HG02970 (cell line): ENCODE measurements at regions not wholly inside any gene's neighbourhood (a gene's known extent, or its start where the extent isn't known, plus 50 kb on each side); places are given as distances from the start of the nearest gene placed in this dataset.
A peak's percentile ranks its signal among the peaks of the same experiment; 100 is the strongest.
"Not testable (repeated sequence)": the region's sequence is repeated elsewhere in the genome, so short reads cannot be mapped to it uniquely, and the experiment has no call there.

ENCODE experiments used
- ATAC-seq: cut with Tn5 transposase; IDR thresholded peaks from one replicate; pipeline ENCODE4 v1.9.1; 2021; ENCODE audit warnings: mild to moderate bottlenecking, moderate library complexity, moderate number of reproducible peaks; ENCODE audit not compliant: unreplicated experiment, low FRiP score

DNA sequence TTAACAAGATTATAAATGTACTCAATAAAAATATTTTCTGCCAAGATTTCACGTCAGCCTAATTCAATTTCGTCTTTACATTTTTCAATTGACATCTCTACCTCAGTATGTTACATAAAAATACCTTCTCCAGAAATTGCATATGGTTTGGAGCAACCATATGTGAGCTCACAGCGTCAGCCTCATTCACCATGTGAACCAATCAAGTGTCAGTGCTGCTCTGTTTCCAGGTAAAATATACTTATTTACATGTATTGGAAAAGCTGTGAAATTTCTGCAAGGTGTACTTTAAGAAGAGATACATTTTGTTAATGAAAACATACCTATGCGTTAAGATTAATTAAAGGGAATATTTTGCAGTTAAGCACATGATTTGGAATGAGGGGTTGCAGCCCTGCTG is 110.7 kb upstream of the PRSS1 start:
- no peak for ATAC-seq

DNA sequence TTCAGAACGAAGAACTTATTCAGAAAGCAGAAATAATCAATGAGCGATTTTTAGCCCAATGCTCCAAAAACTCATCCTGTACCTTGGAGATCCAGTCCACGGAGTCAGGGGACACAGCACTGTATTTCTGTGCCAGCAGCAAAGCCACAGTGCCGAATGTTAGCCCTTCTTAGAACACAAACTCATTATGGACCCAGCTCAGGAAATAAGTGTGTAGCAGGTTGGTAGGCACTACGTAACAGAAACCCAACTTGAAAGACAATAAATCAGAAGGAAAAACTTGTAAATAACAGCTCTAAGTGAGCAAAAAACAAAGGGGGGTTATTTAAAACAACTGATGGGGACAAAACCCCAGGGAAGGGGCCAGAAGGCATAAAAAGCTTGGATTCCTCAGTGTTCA is 112.0 kb upstream of the PRSS1 start:
- ATAC-seq = no peak

DNA sequence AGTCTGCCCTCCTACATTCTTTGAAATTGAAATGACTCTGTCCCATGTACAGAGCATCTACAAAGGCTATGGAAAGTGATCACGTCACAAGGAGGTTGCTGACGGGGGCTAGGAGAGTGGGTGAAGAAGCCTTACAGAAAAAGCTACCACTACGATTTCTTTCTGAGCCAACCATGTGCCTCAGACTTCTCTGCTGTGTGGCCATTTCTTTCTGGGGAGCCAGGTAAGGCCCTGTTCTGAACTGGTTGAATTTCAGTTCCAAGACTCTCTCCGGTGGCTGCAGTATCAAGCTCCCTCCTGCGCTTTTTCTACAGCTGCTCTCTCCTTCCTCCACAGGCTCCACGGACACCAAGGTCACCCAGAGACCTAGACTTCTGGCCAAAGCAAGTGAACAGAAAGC is 112.5 kb upstream of the PRSS1 start:
- ATAC-seq = no peak

DNA sequence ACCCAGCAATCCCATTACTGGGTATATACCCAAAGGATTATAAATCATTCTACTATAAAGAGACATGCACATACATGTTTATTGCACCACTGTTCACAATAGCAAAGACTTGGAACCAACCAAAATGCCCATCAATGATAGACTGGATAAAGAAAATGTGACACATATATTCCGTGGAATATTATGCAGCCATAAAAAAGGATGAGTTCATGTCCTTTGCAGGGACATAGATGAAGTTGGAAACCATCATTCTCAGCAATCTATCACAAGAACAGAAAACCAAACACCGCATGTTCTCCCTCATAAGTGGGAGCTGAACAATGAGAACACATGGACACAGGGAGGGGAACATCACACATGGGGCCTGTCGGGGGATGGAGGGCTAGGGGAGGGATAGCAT is 113.2 kb upstream of the PRSS1 start:
- not testable (repeated sequence) for ATAC-seq

DNA sequence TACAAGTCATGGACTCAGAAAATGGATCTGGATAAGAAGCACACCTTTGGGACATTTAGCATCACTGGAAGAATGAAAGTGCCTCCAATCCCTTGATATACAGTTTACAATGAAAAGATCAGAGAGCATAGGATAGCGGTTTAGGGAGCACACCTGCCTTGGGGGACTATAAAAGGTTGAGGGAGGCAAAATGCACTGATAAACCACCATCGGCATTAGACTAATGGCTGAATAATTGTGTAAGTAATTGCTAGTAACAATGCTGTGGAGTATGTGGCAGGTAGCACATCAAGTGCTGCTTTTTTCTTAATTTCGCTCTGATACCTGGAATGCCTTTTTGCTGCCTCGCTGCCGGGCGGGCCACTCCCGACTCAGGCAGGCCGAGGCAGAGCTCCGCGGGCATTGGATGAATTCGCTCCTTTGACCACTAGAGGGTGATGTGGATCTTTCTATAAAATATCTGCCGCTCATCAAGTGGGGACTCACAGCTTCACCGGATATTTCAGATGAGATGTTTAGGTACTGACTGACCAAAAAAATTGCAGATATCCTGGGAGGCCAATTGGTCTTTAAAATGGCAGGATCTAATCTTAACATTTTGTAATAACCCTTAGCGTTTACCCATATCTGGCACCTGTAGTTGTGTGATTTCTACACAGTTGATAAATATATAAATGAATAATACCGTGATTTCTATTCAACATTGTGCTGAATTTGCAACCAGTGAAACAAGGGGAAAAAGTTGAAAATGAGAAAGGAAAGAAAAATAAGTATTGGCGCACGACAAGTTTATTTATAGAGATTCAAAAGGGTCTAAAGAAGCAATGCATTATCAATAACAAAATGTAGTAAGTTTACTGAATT is 116.8 kb upstream of the PRSS1 start:
- peak; percentile 75 for ATAC-seq

DNA sequence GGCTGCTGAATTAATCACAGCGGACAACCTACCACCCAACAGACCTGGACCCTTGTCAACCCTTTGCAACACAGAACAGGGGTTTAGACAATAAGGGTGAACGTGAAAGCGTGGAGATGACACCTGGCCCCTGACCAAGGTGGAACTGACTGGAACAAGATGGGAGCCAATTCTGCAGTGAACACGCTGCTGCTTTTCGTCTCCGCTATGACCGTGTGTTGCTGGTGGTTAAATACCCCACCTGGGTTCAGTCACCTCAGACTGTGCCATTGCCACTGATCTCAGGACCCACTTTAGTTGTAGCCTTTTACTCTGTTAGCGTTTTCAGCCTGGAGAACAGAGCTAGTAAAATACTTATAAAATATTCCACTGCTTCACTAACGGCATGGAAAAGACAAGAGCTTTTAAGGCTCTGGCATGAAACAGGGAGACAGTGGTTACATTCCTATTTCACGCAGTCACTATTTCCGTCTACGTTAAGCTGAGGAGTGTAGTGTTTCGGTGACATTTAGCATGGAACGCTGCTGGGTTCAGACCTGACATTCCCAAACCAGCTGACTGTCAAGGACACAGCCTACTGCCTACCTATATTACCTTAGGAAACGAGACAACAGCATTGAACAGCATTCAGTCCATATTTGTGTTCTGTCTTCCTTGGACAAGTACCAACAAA is 119.5 kb upstream of the PRSS1 start:
- no peak for ATAC-seq

DNA sequence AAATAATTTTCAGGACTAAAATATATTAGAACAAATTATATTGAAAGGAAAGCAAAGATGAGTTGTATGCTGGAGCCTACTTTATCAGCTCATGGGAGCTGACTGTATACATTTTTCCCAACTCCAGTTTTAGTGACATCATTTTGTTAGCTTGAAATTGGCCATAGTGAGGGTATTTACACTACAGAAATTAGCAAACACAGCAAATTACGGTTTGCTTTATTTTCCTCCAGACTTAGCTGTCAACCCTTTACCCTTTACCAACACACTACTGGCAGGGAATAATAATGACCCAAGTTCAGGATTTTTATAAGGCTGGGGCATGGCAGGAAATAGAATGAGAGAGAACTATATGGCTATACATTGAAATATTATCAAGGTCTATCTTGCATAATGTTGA is 120.3 kb upstream of the PRSS1 start:
- no peak for ATAC-seq

DNA sequence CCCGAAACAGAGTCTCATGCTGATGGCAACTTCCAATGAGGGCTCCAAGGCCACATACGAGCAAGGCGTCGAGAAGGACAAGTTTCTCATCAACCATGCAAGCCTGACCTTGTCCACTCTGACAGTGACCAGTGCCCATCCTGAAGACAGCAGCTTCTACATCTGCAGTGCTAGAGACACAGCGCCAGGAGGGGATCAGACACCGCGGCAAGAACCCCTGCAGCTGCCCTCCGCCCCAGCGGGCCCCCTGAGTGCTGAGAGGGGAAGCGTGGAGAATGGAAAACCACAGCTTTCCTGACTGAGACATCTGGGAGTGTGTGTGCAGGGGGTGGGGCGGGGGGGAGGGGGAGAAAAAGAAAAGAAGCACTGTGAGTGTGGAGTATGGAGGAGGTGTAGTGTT is 122.0 kb upstream of the PRSS1 start:
- not testable (repeated sequence) for ATAC-seq

DNA sequence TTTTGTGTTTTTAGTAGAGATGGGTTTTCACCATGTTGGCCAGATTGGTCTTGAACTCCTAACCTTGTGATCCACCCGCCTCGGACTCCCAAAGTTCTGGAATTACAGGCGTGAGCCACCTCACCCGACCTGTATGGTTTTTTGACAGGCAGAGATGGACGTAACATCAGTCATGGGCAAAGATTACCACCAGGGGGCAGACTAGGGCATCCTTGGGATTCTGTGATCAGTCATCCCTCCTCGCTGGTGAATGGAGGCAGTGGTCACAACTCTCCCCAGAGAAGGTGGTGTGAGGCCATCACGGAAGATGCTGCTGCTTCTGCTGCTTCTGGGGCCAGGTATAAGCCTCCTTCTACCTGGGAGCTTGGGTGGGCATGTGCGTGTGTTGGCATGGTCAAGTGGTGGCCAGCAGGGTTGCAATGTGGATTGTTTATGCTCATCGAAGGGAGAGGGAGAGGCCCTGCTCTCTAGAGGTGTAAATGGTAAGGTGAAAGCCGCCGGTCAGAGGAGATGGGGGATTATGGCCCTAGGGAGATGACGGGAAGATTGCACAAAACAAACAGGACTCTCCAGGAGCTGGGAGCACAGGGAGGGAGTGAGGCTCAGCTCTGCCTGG is 122.7 kb upstream of the PRSS1 start:
- peak; percentile 66 for ATAC-seq

DNA sequence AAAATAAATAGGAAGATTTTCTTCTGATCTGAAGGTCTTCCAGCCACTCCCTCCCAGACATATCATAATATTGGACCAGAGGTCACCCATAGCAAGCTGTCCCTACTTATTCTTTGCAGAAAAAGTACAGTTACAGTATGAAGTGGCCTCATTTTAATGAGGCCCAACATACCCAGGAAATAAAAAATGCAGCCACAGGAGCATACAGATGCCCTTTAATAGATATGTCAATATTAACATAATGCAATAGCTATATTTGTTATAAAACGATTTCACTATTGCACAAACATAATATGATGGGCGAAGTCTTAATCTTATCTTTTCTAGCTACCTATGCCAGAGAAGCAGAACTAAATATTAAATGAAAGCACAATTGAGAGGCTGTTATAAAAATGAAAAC is 124.1 kb upstream of the PRSS1 start:
- ATAC-seq = not testable (repeated sequence)

DNA sequence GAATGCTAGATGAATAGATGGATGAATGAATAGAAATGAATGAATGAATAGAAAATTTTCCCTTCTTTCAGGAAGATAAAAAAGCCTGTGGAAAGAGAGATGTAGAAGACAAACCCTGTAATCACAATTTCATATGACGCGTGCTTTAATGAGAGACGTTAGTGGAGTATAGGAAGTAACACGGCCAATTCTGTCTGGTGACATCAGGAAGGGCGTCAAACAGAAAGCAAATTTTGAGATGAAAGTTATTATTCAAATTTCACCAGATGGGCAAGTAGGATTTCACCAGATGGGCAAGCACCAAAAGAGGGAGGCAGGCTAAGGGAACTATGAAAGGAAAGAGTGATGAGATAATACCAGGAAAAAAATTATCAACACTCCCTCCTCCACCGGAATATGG is 128.9 kb upstream of the PRSS1 start:
- no peak for ATAC-seq

DNA sequence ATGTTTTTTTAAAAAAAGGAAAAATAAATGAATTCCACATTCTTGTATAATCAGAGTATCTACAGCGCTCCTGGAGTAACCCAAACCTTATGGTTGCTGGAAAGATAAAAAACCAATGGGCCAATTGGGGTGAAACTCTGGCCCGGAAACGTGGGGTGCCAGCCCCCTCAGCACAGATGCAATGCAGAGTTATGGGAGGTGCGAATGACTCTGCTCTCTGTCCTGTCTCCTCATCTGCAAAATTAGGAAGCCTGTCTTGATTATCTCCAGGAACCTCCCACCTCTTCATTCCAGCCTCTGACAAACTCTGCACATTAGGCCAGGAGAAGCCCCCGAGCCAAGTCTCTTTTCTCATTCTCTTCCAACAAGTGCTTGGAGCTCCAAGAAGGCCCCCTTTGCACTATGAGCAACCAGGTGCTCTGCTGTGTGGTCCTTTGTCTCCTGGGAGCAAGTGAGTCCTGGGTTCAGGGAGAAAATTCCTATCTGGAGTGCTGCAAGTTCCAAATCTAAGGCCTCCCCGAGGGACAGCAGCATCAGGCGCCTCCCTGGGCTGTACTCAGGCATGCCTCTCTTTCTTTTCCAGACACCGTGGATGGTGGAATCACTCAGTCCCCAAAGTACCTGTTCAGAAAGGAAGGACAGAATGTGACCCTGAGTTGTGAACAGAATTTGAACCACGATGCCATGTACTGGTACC is 130.5 kb upstream of the PRSS1 start:
- ATAC-seq = no peak

DNA sequence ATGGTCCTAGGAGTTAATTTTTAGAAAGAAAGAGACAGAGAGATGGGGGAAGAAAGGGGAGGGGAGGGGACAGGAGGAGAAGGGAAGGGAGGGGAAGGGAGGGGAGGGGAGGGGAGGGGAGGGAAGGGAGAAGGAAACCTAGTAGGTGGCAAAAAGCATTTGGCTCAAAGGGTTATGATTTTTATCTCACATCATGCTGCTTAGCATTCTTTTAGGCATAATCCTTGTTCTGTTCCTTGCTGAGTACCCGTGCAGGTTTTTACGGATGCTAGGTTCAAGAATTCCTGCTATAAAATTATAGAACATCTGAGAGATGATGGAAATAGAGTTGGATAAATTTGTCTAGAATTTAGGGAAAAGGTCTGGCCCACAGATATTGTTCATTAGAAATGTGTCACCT is 132.4 kb upstream of the PRSS1 start:
- ATAC-seq = no peak

DNA sequence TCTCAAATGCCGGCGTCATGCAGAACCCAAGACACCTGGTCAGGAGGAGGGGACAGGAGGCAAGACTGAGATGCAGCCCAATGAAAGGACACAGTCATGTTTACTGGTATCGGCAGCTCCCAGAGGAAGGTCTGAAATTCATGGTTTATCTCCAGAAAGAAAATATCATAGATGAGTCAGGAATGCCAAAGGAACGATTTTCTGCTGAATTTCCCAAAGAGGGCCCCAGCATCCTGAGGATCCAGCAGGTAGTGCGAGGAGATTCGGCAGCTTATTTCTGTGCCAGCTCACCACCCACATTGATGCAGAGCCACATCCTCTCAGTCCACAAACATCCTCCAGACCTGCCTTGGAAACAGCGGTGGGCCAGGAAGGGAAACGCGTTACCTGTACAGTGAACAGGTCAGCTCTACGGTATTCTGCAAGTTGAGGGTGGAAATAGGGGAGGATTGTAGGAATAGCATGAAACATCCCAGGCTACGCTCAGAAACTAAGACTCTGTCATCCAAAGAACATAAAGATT is 133.1 kb upstream of the PRSS1 start:
- ATAC-seq = no peak

DNA sequence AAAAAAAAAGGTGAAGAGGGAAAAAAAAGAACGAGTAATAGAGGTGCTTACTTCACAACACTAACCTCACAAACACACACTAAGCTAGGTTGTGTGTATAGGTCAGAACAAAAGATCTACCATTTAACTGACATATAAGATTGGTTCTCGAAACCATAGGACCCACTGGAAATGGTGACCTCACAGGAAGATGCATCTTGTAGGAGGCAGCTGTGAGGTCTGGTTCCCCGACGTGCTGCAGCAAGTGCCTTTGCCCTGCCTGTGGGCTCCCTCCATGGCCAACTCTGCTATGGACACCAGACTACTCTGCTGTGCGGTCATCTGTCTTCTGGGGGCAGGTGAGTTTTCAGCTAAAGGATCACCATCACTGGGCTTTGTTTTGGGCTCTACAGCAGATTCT is 133.8 kb upstream of the PRSS1 start:
- ATAC-seq = no peak

DNA sequence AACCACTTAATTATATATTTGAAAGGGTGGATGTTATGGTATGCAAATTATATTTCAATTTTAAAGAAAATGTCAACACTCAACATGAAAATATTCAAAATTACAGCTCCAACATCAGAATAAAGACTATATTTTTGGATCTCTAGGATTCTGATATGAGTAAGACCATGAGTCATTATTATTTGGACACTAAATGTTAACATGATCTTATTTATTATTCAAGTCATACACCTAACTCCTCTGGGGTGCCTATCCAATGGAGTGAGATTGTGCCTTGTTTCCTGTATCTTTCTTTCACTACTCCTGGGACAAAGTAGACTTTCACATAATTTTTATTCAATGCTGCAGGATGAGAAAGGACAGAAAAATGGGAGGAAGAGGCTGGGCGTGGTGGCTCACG is 135.2 kb upstream of the PRSS1 start:
- no peak for ATAC-seq

DNA sequence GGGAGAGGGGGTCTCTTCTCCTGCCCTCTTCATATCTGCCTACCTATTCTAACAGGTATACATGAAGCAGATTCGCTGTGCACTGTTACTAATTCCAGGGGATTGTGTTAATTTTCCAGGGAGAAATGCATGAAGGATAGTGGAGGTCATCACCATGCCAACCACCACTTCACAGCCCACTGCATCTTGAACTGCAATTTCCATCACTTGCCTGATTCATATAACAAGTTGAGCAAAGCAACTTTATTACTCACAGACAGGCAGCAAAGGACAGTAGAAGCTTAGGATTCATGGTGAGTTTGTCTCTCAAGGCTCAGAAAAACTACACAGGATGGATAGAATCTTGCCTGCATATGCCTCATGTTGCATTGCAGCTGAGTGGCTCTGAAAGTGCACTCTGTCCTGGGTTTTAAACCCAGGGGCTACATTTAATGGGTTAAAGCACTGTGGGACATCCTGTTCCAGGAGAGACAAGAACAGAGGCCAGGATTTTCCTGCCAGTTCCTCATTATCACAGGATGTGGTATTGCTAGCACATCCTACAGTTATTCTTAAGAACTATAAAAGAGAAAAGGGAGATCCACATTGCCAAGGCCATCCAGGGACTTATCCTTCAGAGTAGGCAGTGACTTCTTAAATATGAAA is 136.9 kb upstream of the PRSS1 start:
- no peak for ATAC-seq

DNA sequence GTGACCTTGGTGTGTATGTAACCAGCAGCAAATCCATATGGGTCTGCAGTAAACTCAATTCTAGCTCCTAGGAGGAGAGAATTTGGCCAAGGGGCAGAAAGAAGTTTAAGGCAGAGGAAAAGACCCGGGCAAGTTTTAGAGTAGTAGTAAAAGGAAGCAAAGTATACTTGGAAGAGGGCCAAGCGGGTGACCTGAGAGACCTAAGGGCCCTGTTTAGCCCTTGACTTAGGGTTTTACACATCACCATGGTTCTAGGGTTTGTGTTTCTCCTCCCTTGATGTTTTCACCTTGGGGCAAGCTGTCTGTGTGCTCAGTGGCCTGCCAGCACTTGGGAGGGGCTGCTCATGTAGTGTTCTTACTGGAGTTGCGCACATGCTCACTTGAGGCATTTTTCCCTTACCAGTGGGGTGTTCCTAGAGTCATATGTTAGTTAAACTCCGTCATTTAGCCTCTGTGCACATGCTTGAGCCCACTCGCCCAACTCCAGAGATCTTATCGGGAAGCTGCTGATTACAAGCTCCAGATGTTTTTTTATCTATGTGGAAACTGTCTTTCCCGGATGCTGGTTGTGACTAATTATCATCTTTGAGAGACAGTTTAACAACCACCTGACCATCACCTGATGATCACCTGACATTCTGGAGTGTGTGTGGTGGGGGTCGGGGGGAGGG is 137.6 kb upstream of the PRSS1 start:
- no peak for ATAC-seq

DNA sequence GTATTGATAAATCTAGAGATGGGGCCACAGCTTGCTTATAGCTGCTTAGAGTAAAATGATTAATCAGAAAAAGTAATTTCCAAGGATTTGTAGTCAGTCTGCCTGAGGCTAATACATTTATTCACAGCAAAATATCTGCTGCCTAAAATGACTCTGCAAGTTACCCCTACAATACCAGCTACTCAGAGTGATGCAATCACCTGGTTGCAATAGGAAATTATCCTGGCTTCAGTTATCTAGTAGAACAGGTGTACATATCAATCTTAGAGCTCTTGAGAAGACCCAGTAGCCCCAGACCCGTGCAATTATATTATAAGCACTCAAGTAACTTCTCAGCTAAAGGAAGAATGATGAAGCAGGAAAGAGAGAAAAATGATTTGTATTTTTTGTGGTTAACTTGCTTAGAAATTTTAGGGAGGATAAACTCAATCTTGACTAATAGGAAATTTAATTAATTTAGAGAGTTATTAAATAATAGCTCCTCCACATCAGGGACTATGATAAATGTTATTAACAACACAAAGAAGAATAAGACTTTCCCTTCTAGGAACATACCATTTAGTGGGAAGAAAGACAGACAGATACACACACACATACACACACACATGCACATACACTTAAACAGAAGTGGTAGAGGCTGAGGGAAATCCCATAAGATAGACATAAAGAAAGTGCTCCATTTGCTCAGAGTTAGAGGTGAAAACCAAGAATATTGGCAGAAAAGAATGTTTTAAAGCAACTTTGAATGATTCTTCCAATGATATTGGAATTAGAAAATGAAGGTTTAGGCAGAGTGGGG is 140.4 kb upstream of the PRSS1 start:
- ATAC-seq = no peak
